ENCODE measurements at regions not wholly inside any gene's neighbourhood (a gene's known extent, or its start where the extent isn't known, plus 50 kb on each side); places are given as distances from the start of the nearest gene placed in this dataset.
"Not testable (repeated sequence)": the region's sequence is repeated elsewhere in the genome, so short reads cannot be mapped to it uniquely, and the experiment has no call there.

DNA sequence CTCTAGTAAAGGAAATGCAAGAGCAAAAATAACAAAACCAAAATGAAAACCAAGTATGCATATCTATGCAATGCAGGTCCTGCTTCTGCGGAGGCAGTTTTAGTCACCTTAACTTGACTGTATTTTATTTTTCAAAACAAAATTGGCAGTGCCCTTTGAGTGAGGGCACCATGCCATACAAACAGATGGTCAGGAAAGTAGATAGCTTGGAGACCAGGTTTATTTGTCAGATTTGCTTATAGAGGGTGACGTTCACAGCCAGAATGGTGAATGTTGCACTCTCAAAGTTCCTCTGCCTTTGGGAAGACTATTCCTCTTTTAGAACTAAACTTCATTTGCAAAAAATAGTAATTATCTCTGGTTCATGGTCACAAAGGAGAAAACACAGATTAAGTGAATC, 801.9 kb downstream of the ANKRD7 start:
- WGBS (ENCODE audit: insufficient coverage, low lambda C conversion rate) = 100% methylated on average over 1 of the region's 2 CpGs
- Histone ChIP-seq H3K4me3 (ENCODE audit: low read length) (no peak overlapping the region), H3K36me3 (ENCODE audit: control insufficient read depth, insufficient read depth, low read length) (no peaks in the 10 kb centered on the region), H3K9me3 (ENCODE audit: control insufficient read depth, low read depth, low read length) (no peaks in the 10 kb centered on the region), H3K4me1 (ENCODE audit: control insufficient read depth, insufficient read depth, low read length) (no peaks in the 10 kb centered on the region), H3K27me3 (ENCODE audit: control insufficient read depth, insufficient read depth, low read length) (no peaks in the 10 kb centered on the region), H3K27ac (ENCODE audit: low read length) (no peak overlapping the region)
- no peak for DNase-seq

DNA sequence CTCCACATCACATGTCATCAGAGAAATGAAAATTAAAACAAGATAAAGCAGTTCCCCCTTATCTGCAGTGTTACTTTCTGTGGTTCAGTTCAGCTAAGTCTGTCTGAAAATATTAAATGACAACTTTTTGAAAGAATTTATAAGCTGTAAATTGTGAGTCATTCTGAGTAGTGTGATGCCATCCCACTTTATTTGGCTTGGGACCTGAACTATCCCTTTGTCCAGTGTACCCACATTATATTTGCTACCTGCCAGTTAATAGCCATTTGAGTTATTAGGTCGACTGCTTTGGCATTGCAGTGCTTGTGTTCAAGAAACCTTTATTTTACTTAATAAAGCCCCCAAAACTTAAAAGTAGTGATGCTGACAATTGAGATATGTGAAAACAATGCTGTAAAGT, 804.2 kb downstream of the ANKRD7 start:
- Histone ChIP-seq H3K4me3 (ENCODE audit: low read length) (no peak overlapping the region), H3K36me3 (ENCODE audit: control insufficient read depth, insufficient read depth, low read length) (no peaks in the 10 kb centered on the region), H3K27ac (ENCODE audit: low read length) (no peak overlapping the region), H3K9me3 (ENCODE audit: control insufficient read depth, low read depth, low read length) (no peaks in the 10 kb centered on the region), H3K27me3 (ENCODE audit: control insufficient read depth, insufficient read depth, low read length) (no peaks in the 10 kb centered on the region), H3K4me1 (ENCODE audit: control insufficient read depth, insufficient read depth, low read length) (no peaks in the 10 kb centered on the region)
- DNase-seq = no peak
- 60% methylated on average over 1 of the region's 1 CpG for WGBS (ENCODE audit: insufficient coverage, low lambda C conversion rate)

DNA sequence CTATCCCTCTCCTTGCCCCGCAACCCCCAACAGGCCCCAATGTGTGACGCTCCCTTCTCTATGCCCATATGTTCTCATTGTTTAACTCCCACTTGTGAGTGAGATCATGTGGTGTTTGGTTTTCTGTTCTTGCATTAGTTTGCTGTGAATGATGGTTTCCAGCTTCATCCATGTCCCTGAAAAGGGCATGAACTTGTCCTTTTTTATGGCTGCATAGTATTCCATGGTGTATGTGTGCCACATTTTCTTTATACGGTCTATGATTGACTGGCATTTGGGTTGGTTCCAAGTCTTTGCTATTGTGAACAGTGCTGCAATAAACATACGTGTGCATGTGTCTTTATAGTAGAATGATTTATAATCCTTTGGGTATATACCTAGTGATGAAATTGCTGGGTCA, 807.6 kb downstream of the ANKRD7 start:
- not testable (repeated sequence) for H3K4me3 ChIP-seq (ENCODE audit: low read length); H3K4me1 ChIP-seq (ENCODE audit: control insufficient read depth, insufficient read depth, low read length); H3K9me3 ChIP-seq (ENCODE audit: control insufficient read depth, low read depth, low read length); H3K36me3 ChIP-seq (ENCODE audit: control insufficient read depth, insufficient read depth, low read length); H3K27ac ChIP-seq (ENCODE audit: low read length); H3K27me3 ChIP-seq (ENCODE audit: control insufficient read depth, insufficient read depth, low read length); DNase-seq
- no CpG with 5 or more reads among the region's 4 CpGs for WGBS (ENCODE audit: insufficient coverage, low lambda C conversion rate)

DNA sequence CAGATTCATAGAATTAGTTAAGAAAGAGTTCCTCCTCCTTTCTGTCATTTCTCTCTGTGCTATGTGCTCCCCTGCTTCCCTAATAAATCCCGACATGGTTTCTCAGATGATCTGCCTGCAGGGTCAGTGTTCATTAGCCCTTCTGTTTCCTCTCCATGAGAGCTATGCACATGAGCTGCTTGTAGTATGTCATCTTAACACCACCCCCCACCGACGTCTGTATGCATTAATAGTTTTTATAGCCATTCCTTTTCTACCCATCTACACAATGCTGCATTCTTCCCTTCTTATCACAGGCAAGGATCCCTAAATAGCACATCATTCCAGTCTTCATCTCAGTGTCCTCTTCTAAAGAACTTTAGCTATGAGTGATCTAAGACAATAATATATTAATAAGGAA, 809.1 kb downstream of the ANKRD7 start:
- Histone ChIP-seq H3K27me3 (ENCODE audit: control insufficient read depth, insufficient read depth, low read length) (no peaks in the 10 kb centered on the region), H3K4me1 (ENCODE audit: control insufficient read depth, insufficient read depth, low read length) (no peaks in the 10 kb centered on the region), H3K27ac (ENCODE audit: low read length) (no peak overlapping the region), H3K9me3 (ENCODE audit: control insufficient read depth, low read depth, low read length) (no peaks in the 10 kb centered on the region), H3K4me3 (ENCODE audit: low read length) (no peak overlapping the region), H3K36me3 (ENCODE audit: control insufficient read depth, insufficient read depth, low read length) (no peaks in the 10 kb centered on the region)
- 80% methylated on average over 2 of the region's 3 CpGs for WGBS (ENCODE audit: insufficient coverage, low lambda C conversion rate)
- DNase-seq = no peak

DNA sequence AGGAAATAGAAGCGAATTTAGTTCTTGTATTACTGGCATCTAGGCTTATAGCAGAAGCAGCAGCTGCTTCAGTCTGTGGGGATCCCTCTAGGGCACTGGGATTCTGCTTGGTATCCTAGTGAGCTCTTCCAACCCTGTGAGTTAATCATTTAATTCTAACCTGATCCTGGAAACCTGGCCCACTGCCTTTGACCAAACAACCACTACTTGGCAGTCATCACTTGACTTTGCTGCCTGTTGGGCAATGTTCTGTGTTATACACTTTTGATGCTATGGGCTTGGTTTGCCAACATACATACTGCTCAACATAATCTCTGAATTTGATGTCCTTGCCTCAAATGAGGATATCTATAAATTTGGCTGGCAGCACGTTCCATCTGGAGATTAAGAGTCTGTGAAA, 813.4 kb downstream of the ANKRD7 start:
- Histone ChIP-seq H3K4me1 (ENCODE audit: control insufficient read depth, insufficient read depth, low read length) (no peaks in the 10 kb centered on the region), H3K4me3 (ENCODE audit: low read length) (no peak overlapping the region), H3K27ac (ENCODE audit: low read length) (no peak overlapping the region), H3K27me3 (ENCODE audit: control insufficient read depth, insufficient read depth, low read length) (no peaks in the 10 kb centered on the region), H3K36me3 (ENCODE audit: control insufficient read depth, insufficient read depth, low read length) (no peaks in the 10 kb centered on the region), H3K9me3 (ENCODE audit: control insufficient read depth, low read depth, low read length) (no peaks in the 10 kb centered on the region)
- 40% methylated on average over 1 of the region's 2 CpGs for WGBS (ENCODE audit: insufficient coverage, low lambda C conversion rate)
- no peak for DNase-seq

DNA sequence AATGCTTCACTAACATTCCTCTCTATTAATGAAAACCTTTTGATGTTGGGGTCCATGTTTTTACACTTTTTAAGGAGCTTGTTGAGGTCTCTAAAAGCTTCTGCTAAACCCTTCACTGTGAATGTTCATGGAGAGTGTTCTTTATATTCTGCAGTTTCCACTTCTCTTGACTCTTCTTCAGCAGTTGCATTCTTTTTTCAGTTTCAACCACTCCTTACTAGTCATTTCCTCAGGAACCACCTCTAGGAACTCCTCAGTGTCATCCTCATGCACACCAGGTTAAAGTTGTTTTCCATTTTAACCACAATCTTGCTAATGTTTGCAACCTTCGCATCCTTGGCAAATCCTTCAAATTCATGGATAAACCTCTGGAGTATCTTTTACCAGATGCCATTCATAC, 821.6 kb downstream of the ANKRD7 start:
- Histone ChIP-seq H3K9me3 (ENCODE audit: control insufficient read depth, low read depth, low read length) (no peaks in the 10 kb centered on the region), H3K27me3 (ENCODE audit: control insufficient read depth, insufficient read depth, low read length) (no peaks in the 10 kb centered on the region), H3K4me1 (ENCODE audit: control insufficient read depth, insufficient read depth, low read length) (no peaks in the 10 kb centered on the region), H3K4me3 (ENCODE audit: low read length) (no peak overlapping the region), H3K36me3 (ENCODE audit: control insufficient read depth, insufficient read depth, low read length) (no peaks in the 10 kb centered on the region), H3K27ac (ENCODE audit: low read length) (no peak overlapping the region)
- 100% methylated on average over 1 of the region's 1 CpG for WGBS (ENCODE audit: insufficient coverage, low lambda C conversion rate)
- DNase-seq = no peak

DNA sequence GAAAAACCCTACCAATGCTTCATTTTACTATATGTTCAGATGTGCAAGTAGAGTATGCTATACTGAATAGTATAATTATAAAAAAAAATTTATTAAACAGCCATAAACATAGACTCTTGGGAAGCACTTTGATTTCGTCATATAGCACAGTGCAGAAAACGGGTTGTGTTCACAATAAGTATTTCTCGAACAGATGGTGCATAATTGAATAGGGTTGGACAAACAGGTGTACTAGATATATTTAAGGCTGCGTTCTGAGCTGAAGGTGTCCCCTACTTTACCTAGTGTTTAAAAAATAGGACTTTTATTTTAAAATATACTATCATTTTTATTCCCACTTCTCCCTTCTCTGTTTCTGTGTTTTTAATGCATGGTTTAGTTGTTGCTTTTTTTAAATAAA, 841.5 kb downstream of the ANKRD7 start:
- Histone ChIP-seq H3K27me3 (ENCODE audit: control insufficient read depth, insufficient read depth, low read length) (no peaks in the 10 kb centered on the region), H3K9me3 (ENCODE audit: control insufficient read depth, low read depth, low read length) (no peaks in the 10 kb centered on the region), H3K36me3 (ENCODE audit: control insufficient read depth, insufficient read depth, low read length) (no peaks in the 10 kb centered on the region), H3K4me3 (ENCODE audit: low read length) (no peak overlapping the region), H3K4me1 (ENCODE audit: control insufficient read depth, insufficient read depth, low read length) (no peaks in the 10 kb centered on the region), H3K27ac (ENCODE audit: low read length) (no peak overlapping the region)
- WGBS (ENCODE audit: insufficient coverage, low lambda C conversion rate) = 83% methylated on average over 2 of the region's 4 CpGs
- DNase-seq = no peak

DNA sequence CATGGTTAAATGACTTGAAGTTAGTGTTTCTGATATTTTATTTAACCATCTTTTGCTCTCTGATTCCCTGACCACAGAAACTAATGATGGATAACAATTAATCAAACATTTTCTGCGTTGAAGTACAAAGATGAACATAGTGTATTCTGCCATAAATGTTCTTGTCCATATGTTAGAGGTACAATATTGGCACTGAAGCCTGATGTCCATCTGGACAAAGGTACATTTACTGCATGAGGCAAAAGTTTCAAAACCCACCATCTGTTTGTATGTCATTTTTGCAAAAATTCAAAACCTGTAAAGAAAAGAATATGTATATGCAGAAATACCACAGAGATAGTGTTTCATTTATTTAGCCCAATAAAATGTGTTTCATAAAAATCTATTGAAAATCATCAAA, 861.5 kb downstream of the ANKRD7 start:
- no peak overlapping the region for H3K27ac ChIP-seq (ENCODE audit: low read length)

DNA sequence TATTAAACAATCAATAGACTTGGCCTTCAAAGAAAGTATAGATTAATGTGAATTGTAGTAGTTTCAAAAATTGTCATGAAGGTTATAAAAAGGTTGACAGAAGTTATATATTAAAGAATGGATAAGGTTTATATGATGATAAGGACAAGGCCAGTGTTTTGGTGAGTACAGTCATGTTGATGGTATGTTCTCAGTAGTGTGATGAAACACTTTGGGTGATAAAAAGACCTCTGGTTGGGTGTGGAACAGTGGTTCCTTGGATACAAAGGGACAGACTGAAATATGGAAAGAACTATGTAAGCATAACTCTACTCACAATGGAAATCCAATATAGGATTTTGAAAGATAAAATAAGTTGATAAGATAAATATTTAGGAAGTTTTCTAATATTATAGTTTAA, 866.3 kb downstream of the ANKRD7 start:
- H3K27ac ChIP-seq (ENCODE audit: low read length) = no peak overlapping the region

More for the DNA sequence above, 861.5 kb downstream of the ANKRD7 start:
- Histone ChIP-seq H3K9me3 (ENCODE audit: control insufficient read depth, low read depth, low read length) (peaks cover 2% of the 10 kb centered on the region), H3K27me3 (ENCODE audit: control insufficient read depth, insufficient read depth, low read length) (no peaks in the 10 kb centered on the region), H3K4me3 (ENCODE audit: low read length) (no peak overlapping the region), H3K4me1 (ENCODE audit: control insufficient read depth, insufficient read depth, low read length) (no peaks in the 10 kb centered on the region), H3K36me3 (ENCODE audit: control insufficient read depth, insufficient read depth, low read length) (no peaks in the 10 kb centered on the region)
- DNase-seq = no peak
- no CpG with 5 or more reads among the region's 1 CpG for WGBS (ENCODE audit: insufficient coverage, low lambda C conversion rate)

DNA sequence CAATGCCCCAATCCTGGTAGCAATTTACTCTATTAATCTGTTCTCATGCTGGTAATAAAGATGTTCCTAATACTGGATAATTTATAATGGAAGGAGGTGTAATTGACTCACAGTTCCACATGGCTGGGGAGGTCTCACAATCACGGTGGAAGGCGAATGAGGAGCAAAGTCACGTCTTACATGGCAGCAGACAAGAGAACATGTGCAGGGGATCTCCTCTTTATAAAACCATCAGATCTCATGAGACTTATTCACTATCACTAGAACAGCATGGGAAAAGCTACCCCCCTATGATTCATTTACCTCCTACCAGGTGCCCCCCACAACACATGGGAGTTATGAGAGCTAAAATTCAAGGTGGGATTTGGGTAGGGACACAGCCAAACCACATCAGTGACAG, 872.2 kb downstream of the ANKRD7 start:
- no peak for DNase-seq
- Histone ChIP-seq H3K4me3 (ENCODE audit: low read length) (no peak overlapping the region), H3K27ac (ENCODE audit: low read length) (no peak overlapping the region), H3K27me3 (ENCODE audit: control insufficient read depth, insufficient read depth, low read length) (no peaks in the 10 kb centered on the region), H3K4me1 (ENCODE audit: control insufficient read depth, insufficient read depth, low read length) (no peaks in the 10 kb centered on the region), H3K9me3 (ENCODE audit: control insufficient read depth, low read depth, low read length) (no peaks in the 10 kb centered on the region), H3K36me3 (ENCODE audit: control insufficient read depth, insufficient read depth, low read length) (no peaks in the 10 kb centered on the region)
- no CpG with 5 or more reads among the region's 3 CpGs for WGBS (ENCODE audit: insufficient coverage, low lambda C conversion rate)

More for the DNA sequence above, 866.3 kb downstream of the ANKRD7 start:
- DNase-seq = no peak
- no peaks in the 10 kb centered on the region for H3K4me1 ChIP-seq (ENCODE audit: control insufficient read depth, insufficient read depth, low read length)
- H3K27me3 ChIP-seq (ENCODE audit: control insufficient read depth, insufficient read depth, low read length) = no peaks in the 10 kb centered on the region
- no peak overlapping the region for H3K4me3 ChIP-seq (ENCODE audit: low read length)
- H3K9me3 ChIP-seq (ENCODE audit: control insufficient read depth, low read depth, low read length) = no peaks in the 10 kb centered on the region
- H3K36me3 ChIP-seq (ENCODE audit: control insufficient read depth, insufficient read depth, low read length) = no peaks in the 10 kb centered on the region

DNA sequence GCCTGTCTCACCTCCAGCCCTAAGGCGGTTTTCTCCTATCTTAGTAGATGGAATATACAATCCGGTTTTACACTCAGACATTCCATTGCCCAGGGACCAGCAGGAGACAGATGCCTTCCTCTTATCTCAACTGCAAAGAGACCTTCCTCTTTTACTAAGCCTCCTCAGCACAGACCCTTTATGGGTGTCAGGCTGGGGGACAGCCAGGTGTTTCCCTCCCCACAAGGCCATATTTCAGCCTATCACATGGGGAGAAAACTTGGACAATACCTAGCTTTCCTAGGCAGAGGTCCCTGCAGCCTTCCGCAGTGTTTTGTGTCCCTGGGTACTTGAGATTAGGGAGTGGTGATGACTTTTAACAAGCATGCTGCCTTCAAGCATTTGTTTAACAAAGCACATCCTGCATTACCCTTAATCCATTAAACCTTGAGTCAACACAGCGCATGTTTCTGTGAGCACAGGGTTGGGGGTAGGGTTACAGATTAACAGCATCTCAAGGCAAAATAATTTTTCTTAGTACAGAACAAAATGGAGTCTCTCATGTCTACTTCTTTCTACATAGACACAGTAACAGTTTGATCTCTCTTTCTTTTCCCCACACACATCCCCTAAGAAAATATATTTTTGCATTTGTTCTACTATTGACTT, 876.2 kb downstream of the ANKRD7 start:
- not testable (repeated sequence) for H3K27ac ChIP-seq (ENCODE audit: low read length); H3K4me1 ChIP-seq (ENCODE audit: control insufficient read depth, insufficient read depth, low read length); H3K9me3 ChIP-seq (ENCODE audit: control insufficient read depth, low read depth, low read length); DNase-seq; H3K27me3 ChIP-seq (ENCODE audit: control insufficient read depth, insufficient read depth, low read length); H3K4me3 ChIP-seq (ENCODE audit: low read length); H3K36me3 ChIP-seq (ENCODE audit: control insufficient read depth, insufficient read depth, low read length)
- no CpG with 5 or more reads among the region's 4 CpGs for WGBS (ENCODE audit: insufficient coverage, low lambda C conversion rate)

All from large intestine (tissue), 3 donors.